ENCODE measurements at regions not wholly inside any gene's neighbourhood (a gene's known extent, or its start where the extent isn't known, plus 50 kb on each side); places are given as distances from the start of the nearest gene placed in this dataset.
"Not testable (repeated sequence)": the region's sequence is repeated elsewhere in the genome, so short reads cannot be mapped to it uniquely, and the experiment has no call there.

- no peak overlapping the region for H3K9ac ChIP-seq (ENCODE audit: insufficient read depth in 1 of 2, low read length in 2 of 2)
Measured at GRCh38 chr1:232732344-232732910, 72.8 kb upstream of the MAP10 start.

GRCh38 chr1:232737917-232738316, 67.3 kb upstream of the MAP10 start:
- no peak for ATAC-seq (ENCODE audit: insufficient read depth, low FRiP score)
- WGBS, 2 donors: 79 to 89% methylated on average over 2 of the region's 2 CpGs
- Histone ChIP-seq H3K9ac (ENCODE audit: insufficient read depth in 1 of 2, low read length in 2 of 2) (no peak overlapping the region), H3K9me3 (ENCODE audit: control insufficient read depth in 4 of 4, insufficient read depth in 3 of 4, low read length in 3 of 4) (no peaks in the 10 kb centered on the region), H3K27ac (ENCODE audit: low read depth in 1 of 2, low read length in 1 of 2) (no peak overlapping the region), H3K27me3 (ENCODE audit: control insufficient read depth in 3 of 3, insufficient read depth in 3 of 3, low read length in 2 of 3) (no peaks in the 10 kb centered on the region), H3K36me3 (ENCODE audit: control insufficient read depth in 4 of 4, insufficient read depth in 4 of 4, low read length in 4 of 4) (no peaks in the 10 kb centered on the region), H3K4me3 (no peak overlapping the region), H3K4me1 (ENCODE audit: control insufficient read depth in 5 of 5, insufficient read depth in 5 of 5, low read length in 5 of 5) (no peaks in the 10 kb centered on the region)
- no peak for DNase-seq
- TF ChIP-seq CTCF (IDR thresholded peaks at IDR 0.05; ENCODE audit: control extremely low read depth, extremely low read depth): no peak

More at GRCh38 chr1:232732344-232732910, 72.8 kb upstream of the MAP10 start:
- Histone ChIP-seq H3K4me1 (ENCODE audit: control insufficient read depth in 5 of 5, insufficient read depth in 5 of 5, low read length in 5 of 5) (peaks cover 0 to 3% (median 0%) of the 10 kb centered on the region in 5 donors), H3K27ac (ENCODE audit: low read depth in 1 of 2, low read length in 1 of 2) (no peak overlapping the region), H3K9me3 (ENCODE audit: control insufficient read depth in 4 of 4, insufficient read depth in 3 of 4, low read length in 3 of 4) (no peaks in the 10 kb centered on the region), H3K36me3 (ENCODE audit: control insufficient read depth in 4 of 4, insufficient read depth in 4 of 4, low read length in 4 of 4) (no peaks in the 10 kb centered on the region), H3K27me3 (ENCODE audit: control insufficient read depth in 3 of 3, insufficient read depth in 3 of 3, low read length in 2 of 3) (no peaks in the 10 kb centered on the region), H3K4me3 (no peak overlapping the region)
- WGBS, 2 donors: 93 to 96% methylated on average over 1 of the region's 1 CpG
- DNase-seq: no peak
- ATAC-seq (ENCODE audit: insufficient read depth, low FRiP score): no peak
- TF ChIP-seq CTCF (IDR thresholded peaks at IDR 0.05; ENCODE audit: control extremely low read depth, extremely low read depth): no peak

DNA sequence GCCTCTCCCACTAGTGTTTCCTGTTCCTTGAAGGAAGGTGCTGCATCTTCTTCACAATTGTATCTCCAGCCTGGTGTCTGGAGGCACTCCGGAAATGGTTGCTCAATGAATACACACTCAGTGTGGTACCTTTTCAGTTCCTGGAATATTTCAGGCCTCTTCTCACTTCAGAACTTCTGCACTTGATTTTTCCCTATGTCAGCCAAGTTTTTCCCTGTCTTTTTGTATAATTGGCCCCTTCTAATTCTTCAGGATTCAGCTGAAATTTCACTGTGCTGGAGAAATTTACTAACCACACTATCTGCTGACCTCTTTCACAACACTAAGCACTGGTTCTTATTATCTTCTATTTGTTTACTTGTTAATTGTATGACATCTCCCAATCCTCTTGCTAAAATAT, 61.2 kb upstream of the MAP10 start:
- no peak overlapping the region for H3K27ac ChIP-seq (ENCODE audit: low read depth in 1 of 2, low read length in 1 of 2)
- DNase-seq: no peak
- H3K4me1 ChIP-seq (ENCODE audit: control insufficient read depth in 5 of 5, insufficient read depth in 5 of 5, low read length in 5 of 5): no peaks in the 10 kb centered on the region
- no peak for ATAC-seq (ENCODE audit: insufficient read depth, low FRiP score)
- H3K4me3 ChIP-seq: no peak overlapping the region
- H3K9ac ChIP-seq (ENCODE audit: insufficient read depth in 1 of 2, low read length in 2 of 2): no peak overlapping the region
- no peaks in the 10 kb centered on the region for H3K36me3 ChIP-seq (ENCODE audit: control insufficient read depth in 4 of 4, insufficient read depth in 4 of 4, low read length in 4 of 4)
- no peaks in the 10 kb centered on the region for H3K27me3 ChIP-seq (ENCODE audit: control insufficient read depth in 3 of 3, insufficient read depth in 3 of 3, low read length in 2 of 3)
- 87 to 90% methylated on average over 1 of the region's 1 CpG for WGBS, 2 donors
- no peak for TF ChIP-seq CTCF (IDR thresholded peaks at IDR 0.05; ENCODE audit: control extremely low read depth, extremely low read depth)
- peaks cover 0 to 11% (median 5%) of the 10 kb centered on the region in 4 donors for H3K9me3 ChIP-seq (ENCODE audit: control insufficient read depth in 4 of 4, insufficient read depth in 3 of 4, low read length in 3 of 4)

DNA sequence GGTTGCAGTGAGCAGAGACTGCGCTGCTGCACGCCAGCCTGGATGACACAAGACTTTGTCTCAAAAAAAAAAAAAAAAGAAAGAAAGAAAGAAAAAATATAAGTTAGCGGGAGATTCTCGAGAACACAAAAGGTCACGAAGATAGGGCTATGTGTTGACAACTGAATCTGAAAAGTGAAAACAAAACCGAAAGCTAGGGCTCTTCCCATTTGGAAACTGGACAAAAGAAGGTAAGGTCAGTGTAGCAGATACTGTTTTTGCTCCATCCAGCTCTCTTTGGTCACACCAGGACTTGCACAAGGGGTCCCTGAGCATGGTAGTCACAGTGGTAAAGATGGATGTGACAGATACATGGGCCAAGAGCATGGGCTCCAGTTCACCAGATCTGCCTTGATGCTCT, 60.4 kb upstream of the MAP10 start:
- no peak for TF ChIP-seq CTCF (IDR thresholded peaks at IDR 0.05; ENCODE audit: control extremely low read depth, extremely low read depth)
- 95% methylated on average over 6 of the region's 6 CpGs for WGBS, 2 donors
- Histone ChIP-seq H3K27ac (ENCODE audit: low read depth in 1 of 2, low read length in 1 of 2) (no peak overlapping the region), H3K4me3 (no peak overlapping the region), H3K9me3 (ENCODE audit: control insufficient read depth in 4 of 4, insufficient read depth in 3 of 4, low read length in 3 of 4) (peaks cover 0 to 13% (median 6%) of the 10 kb centered on the region in 4 donors), H3K36me3 (ENCODE audit: control insufficient read depth in 4 of 4, insufficient read depth in 4 of 4, low read length in 4 of 4) (no peaks in the 10 kb centered on the region), H3K9ac (ENCODE audit: insufficient read depth in 1 of 2, low read length in 2 of 2) (no peak overlapping the region), H3K27me3 (ENCODE audit: control insufficient read depth in 3 of 3, insufficient read depth in 3 of 3, low read length in 2 of 3) (no peaks in the 10 kb centered on the region), H3K4me1 (ENCODE audit: control insufficient read depth in 5 of 5, insufficient read depth in 5 of 5, low read length in 5 of 5) (no peaks in the 10 kb centered on the region)
- DNase-seq: no peak
- no peak for ATAC-seq (ENCODE audit: insufficient read depth, low FRiP score)

- H3K9me3 ChIP-seq (ENCODE audit: control insufficient read depth in 4 of 4, insufficient read depth in 3 of 4, low read length in 3 of 4): peaks cover 0 to 13% (median 6%) of the 10 kb centered on the region in 4 donors
- not testable (repeated sequence) for H3K27ac ChIP-seq (ENCODE audit: low read depth in 1 of 2, low read length in 1 of 2); H3K9ac ChIP-seq (ENCODE audit: insufficient read depth in 1 of 2, low read length in 2 of 2); H3K4me1 ChIP-seq (ENCODE audit: control insufficient read depth in 5 of 5, insufficient read depth in 5 of 5, low read length in 5 of 5); H3K36me3 ChIP-seq (ENCODE audit: control insufficient read depth in 4 of 4, insufficient read depth in 4 of 4, low read length in 4 of 4); H3K27me3 ChIP-seq (ENCODE audit: control insufficient read depth in 3 of 3, insufficient read depth in 3 of 3, low read length in 2 of 3); H3K4me3 ChIP-seq; DNase-seq; ATAC-seq (ENCODE audit: insufficient read depth, low FRiP score)
- WGBS, 2 donors: 88 to 91% methylated on average over 2 of the region's 2 CpGs
Measured at GRCh38 chr1:232745698-232746097, 59.5 kb upstream of the MAP10 start.

All from lung (tissue), 11 donors.